ENCODE measurements at regions not wholly inside any gene's neighbourhood (a gene's known extent, or its start where the extent isn't known, plus 50 kb on each side); places are given as distances from the start of the nearest gene placed in this dataset.
A peak's percentile ranks its signal among the peaks of the same experiment; 100 is the strongest.
"Not testable (repeated sequence)": the region's sequence is repeated elsewhere in the genome, so short reads cannot be mapped to it uniquely, and the experiment has no call there.

DNA sequence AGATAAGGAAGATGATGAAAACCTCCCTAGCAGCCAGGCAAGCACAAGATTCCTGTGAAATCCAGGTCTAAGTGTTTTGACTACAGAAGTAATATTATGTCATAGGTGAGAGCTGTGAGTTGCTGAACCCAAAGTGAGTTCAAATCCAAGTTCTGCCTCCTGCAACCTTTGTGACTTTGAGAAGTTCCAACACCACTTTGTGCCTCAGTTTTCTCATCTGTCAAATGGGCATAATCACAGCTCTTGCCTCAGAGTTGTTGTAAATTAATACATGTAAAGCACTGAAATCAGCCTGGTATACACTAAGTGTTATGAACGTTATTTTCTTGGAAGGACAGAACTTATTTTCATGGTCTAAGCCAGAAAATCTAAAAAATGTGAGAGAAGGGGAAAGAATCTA is 210.3 kb upstream of the FRG2C start:
- DNase-seq, result not testable (repeated sequence)

DNA sequence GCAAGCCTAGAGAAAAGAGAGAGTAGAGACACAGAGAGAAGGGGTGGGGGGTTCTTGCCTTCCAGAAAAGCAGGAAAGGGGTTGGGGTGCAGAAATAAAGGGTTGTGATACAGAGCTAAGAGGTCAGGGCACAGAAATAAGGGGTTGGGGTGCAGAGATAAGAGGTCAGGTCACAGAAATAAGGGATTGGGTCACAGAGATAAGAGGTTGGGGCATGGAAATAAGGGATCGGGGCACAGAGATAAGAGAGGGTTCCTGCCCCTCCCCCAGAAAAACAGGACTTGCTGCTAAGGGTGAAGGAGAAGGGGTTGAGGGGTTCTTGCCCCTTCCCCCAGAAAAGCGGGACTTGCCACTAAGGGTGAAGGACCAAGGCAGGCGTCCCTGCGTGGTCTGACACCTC is 189.6 kb upstream of the FRG2C start:
- not testable (repeated sequence) for DNase-seq

DNA sequence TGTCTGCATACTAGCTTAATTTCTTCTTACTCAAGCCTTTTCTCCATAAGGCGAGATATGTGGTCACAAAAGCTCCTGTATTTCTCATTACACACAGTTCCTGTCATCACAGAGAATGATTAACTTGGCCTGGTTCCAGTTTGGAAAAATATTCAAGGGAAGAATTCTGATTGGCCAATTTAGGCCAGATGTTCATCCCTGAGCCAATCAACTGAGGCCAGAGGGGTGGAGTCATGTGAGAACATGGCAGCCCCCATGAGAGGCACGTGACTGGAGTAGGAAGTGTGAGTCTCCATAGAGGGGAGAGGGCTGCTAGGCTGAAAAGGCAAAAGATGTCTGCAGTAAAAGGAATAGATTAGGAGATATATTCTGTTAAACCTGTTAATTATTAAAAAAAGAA is 167.5 kb upstream of the FRG2C start:
- not testable (repeated sequence) for DNase-seq

DNA sequence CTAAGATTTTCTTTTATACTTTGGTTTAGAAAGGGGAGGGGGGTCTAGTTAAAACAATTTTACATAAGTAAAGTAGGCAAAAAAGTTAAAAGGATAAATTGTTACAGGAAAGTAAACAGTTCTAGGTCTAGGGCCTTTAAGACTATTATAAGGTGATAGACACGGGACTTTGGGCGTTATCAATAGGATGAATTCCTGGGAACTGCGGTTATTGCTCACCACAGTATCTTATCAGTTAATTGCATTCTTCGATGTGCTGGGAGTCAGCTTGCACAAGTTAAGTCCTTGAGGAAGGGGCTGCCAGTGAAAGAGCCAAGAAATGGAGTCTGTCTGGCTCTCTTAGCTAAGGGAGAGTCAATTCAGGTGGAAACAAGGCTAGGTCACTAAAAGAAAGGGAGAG is 163.8 kb upstream of the FRG2C start:
- not testable (repeated sequence) for DNase-seq

DNA sequence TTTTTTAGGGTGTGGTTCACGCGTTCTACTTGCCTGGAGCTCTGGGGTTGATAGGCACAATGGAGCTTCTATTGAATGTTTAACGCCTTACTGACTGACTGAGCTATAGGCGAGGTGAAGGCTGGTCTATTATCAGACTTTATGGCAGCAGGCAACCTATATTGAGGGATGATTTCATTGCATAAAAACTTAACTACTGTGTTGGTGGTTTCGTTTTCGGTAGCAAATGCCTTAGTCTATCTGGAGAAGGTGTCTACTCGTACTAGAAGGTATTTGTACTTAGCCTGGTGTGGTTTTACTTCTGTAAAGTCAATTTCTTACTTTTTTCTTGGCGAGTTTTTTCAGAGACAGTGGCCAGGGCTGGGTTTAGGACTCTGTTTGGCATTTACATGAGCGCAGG is 162.0 kb upstream of the FRG2C start:
- DNase-seq, result not testable (repeated sequence)

DNA sequence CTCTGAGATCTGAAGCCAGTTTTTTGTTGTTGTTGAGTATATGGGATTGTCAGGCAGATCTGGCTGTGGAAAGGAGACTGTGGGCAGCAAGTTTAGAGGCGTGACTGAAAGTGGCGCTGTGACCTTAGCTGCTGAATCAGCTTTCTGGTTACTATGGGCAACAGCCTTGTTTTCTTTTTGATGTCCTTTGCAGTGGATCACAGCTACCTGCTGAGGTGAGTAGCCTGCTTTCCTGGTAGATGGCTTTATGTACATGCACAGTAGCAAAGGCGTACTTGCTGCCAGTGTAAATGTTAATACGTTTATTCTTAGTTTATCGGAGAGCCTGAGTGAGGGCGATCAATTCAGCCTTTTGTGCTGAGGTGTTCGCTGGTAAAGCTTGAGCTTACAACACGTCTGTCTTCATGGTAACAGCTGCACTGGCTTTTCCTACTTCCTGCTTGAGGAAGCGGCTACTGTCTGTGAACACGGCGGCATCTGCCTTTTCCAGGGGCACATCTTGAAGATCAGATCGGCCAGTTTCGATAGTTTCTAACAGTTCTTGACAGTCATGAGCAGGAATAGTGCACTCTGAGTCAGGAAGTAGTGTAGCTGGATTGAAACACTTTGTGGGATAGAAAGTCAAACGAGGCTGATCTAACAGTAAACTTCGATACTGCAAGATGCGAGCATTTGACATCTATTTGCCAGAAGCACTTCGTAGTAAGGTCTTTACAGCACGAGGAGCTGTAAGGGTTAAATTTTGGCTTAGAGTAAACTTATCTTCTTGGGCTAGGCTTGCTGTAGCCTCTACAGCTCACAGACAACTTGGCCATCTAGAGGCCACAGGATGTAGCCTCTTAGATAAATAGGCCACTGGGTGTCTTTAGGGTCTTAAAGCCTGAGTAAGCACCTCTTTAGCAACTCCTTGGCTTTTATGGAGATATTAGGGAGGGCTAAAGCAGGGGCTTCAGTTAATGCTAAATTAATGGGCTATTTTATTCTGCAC is 161.1 kb upstream of the FRG2C start:
- DNase-seq, result not testable (repeated sequence)

DNA sequence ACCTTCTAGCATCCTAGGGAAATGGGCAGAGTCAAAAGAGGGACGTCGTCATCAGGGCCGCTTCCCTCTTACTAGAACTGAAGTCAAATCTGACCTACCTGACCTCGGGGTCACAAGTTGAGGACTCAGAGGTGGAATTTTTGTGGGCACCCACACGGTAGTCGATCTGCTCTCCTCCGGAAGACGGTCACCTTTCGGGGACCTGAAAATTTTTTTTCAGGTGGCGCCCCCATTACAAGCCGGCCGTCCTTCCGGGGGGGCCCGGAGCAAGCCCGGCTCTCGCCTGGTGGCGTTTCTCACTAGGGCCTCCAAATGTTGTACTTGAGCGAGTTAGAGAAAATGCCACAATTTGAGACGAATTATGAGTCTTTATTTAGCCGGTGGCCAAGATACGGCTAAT is 157.5 kb upstream of the FRG2C start:
- DNase-seq, result no peak

DNA sequence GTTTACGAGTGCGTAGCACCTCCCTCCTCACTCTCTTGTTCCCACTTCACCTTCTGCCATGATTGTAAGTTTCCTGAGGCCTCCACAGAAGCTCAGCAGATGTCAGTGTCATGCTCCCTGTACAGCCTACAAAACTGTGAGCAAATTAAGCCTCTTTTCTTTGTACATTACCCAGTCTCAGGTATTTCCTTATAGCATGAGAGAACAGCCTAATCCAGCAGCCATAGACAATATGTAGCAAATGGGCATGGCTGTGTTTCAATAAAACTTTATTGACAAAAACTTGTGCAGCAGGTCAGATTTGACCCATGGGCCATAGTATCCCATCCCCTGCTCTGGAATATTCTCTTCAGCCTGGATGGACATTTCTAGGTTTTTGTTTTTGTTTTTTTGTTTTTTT is 156.2 kb upstream of the FRG2C start:
- DNase-seq, result not testable (repeated sequence)

DNA sequence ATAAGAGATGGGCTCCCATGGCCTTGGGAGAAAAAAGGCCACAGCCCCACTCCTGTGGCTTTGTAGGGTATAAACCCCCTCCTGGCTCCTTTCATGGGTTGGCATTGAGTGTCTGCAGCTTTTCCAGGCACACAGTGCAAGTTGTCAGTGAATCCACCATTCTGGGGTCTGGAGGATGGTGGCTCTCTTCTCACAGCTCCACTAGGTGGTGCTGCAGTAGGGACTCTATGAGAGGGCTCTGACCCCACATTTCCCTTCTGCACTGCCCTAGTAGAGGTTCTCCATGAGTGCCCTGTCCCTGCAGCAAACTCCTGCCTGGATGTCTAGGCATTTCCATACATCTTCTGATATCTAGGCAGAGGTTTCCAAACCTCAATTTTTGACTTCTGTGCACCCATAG is 136.5 kb upstream of the FRG2C start:
- not testable (repeated sequence) for DNase-seq

DNA sequence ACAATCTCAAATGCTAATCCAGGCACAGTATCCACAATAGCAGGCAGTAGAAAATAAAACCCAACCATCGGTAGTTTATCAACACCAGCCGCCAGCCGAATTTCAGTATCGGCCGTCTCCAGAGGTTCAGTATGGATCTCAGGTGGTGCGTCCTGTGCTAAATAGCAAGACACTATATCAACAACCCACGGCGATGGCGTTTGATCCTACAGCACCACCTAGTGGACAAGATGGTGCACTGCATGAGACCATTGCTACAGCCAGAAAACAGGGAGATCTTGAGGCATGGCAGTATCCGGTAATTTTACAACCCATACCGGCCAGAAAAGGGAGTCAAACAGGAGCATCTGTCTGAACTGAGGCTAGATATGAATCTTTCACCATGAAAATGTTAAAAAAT is 112.0 kb upstream of the FRG2C start:
- DNase-seq, result peak in 1 of 2 donors; percentile 62

DNA sequence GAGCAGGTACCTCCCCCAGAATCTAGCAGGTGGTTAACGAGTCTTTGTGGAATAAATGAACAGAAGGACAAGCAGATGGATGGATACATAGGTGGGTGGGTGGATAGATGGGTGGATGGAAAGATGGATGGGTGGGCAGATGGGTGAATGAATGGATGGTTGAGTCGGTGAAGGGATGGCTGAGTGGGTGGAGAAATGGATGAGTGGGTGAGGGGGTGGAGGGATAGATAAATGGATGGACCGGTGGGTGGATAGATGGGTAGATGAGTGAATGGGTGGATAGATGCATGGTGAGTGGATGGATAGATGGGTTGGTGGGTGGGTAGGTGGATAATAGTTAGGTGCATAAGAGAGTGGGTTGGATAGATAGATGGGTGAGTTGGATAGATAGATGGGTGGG is 99.7 kb upstream of the FRG2C start:
- not testable (repeated sequence) for DNase-seq

DNA sequence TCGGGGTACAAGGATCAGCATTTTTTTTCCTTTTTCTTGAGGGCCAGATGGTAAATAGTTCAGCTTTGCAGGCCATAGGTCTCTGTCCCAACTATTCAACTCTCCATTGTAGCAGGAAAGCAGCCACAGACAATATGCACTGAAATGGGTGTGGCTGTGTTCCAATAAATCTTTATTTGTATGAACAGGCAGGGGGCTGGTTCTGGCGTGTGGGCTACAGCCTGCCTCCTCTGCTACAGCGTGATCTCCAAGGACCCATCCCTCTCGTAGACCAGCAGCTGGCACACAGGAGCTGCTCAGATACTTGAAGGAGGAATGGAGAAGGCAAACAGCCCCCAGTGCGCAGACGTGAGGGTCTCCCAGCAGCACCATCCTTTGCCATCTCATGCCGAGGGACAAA is 91.8 kb upstream of the FRG2C start:
- not testable (repeated sequence) for DNase-seq

DNA sequence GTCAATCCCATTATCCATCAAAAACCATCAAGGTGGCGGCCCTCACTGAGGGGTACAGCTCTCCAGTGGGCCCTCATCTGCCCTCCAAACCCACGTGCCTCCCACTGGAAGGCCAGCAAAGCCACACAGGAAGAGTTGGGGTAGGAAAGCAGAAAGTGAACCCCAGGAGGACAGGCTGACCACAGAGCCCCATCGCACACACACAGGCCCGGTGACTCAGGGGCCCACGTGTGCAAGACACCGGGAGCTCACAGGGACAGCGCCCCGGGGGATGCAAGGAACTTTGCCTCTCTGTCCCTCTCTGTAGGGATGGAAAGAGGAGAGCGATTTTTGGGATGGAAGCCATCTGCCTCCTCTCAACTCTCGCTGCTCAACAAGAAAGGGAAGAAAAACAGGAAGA is 85.0 kb upstream of the FRG2C start:
- not testable (repeated sequence) for DNase-seq

DNA sequence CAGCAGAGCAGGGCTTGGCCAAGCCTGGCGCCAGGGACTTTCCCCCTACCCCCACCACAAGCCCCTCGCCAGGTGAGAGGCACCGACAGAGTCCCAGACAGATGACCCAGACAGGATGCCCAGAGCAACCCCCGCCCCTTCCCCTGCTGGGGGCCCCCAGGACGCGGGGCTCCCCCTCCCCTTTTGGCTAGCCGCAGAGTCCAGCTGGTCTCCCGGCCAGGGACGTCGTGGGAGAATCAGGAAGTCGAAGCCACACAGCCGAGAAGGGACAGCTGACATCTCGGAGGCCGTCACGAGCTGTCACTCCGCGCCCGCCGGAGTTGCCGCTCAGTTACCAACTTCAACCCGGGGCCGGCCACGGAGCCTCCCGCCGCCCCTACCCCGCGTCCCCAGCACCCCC is 84.6 kb upstream of the FRG2C start:
- peak in 1 of 2 donors; percentile 1 for DNase-seq

DNA sequence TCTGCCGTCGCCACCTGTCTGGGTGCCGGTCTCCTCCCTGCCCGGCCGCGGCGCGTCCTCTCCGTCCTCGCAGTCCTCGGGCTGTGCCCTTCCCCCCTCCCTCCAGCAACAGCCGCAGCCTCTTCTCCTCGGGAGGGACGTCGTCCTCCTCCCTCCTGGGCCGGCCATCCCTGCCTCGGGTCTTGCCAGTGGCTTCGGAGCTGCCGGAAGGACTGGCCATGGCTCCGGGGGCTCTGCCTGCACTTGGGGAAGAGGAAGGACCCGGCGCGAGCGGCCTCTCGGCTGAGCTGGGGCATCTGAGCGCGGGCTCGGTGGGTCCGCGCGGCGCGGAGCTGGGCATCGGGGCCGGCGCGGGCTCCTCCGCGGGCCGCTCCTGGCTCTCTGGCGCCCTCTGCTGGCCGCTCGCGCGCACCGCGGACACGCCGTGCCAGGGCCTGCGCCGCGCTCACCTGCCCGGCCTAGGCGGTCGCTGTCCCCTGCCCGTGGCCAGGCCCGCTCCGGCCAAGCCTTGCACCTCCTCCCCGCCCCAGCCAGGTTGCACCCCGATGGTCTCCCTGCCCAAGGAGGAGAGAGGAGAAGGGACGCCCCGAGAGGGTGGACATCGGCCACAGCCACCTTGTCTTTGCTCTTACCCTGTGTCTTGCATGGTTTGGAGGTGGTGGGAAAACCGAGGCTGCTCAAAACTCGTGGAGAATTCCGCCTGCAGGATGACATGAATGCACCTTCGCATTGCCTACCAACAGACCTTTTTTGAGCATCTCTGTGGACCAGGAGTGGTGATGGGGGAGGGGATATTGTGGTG is 83.9 kb upstream of the FRG2C start:
- DNase-seq, result not testable (repeated sequence)

DNA sequence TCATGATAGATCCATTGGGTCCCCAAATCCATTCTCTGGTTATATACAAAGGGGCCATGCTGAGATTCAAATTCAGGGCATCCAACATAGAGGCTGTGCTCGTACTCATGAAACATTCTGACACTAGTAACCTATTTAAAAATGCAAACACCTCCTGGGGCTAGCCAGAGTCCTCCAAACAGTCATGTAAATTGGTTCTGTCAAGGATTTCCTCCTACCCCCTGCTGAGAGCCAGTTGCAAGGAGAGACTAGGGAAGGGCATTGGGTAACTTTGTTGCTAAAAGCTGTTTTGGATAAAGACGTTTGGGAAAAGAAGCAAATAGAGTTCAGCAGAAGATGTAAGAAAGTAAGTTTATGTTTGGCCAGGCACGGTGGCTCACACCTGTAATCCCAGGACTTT is 81.6 kb upstream of the FRG2C start:
- DNase-seq, result not testable (repeated sequence)

DNA sequence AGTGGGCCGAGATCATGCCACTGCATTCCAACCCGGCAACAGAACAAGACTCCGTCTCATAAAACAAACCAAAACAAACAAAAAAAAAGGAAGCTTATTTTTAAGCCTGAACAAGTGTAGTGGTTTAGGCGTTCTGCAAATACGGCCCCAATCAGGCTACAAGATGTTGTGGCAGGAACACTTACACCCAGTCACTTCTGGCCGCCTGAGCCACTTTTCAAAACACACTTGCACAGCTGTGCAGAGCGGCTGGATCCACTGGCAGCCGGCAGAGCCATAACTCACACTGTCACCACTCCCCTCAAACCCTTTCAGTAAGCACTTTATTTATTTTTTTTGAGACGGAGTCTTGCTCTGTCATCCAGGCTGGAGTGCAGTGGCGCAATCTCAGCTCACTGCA is 81.0 kb upstream of the FRG2C start:
- DNase-seq, result not testable (repeated sequence)

DNA sequence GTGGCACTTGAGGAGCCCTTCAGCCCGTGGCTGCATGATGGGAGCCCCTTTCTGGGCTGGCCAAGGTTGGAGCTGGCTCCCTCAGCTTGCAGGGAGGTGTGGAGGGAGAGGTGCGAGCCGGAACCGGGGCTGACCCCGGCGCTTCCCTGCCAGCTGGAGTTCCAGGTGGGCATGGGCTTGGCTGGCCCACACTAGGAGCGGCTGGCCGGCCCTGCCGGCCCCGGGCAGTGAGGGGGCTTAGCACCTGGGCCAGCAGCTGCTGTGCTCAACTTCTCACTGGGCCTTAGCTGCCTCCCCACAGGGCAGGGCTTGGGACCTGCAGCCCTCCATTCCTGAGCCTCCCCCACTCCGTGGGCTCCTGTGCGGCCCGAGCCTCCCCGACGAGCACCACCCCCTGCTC is 76.4 kb upstream of the FRG2C start:
- DNase-seq, result not testable (repeated sequence)

DNA sequence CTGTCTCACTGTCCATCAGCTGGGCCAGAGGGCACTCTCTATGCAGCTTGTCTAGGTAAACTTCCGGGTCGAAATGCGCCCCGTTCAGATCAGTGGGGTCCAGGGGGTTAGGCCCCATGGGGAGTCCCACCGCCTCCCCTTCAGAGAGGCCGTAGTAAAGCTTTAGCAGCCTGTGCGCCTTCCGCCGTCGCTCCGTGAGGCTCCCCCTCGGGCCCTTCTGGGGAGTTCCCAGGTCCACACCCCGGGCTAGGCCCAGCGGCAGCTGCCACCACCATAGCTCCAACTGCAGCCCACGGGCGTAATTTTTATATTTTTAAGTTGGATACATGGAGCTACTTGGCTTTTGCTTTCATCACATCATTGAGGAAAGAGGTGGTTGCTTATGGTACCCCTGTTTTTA is 73.7 kb upstream of the FRG2C start:
- DNase-seq, result not testable (repeated sequence)

DNA sequence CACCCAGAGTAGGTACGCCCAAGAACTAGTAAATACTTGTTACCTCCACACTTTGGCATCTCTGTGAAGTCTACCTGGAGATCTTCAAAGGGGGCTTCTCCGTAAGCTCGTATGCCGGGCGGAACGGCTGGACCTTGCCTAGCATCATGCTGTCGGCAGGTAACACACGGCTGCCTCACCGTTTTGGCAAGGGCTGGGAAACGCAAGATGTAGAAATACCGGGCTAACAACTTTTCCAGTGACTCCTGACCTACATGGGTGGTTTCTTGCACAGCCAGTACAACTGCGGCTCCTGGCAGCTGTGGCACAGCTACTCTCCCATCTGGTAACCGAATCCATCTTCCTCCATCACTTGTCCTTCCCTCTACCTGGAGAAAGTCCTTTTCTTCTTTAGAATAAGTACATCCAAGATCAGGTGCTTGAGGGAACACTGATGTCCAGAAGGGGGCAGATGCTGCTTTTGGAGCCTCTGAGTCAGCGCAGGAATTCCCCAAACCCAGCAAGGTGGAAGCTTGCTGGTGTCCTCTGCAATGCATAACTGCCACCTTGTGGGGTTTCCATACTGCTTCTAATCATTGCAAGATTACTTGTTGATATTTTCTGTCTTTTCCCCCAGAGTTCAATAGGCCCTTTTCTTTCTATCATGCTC is 59.7 kb upstream of the FRG2C start:
- peak; percentile 1 to 4 for DNase-seq

DNA sequence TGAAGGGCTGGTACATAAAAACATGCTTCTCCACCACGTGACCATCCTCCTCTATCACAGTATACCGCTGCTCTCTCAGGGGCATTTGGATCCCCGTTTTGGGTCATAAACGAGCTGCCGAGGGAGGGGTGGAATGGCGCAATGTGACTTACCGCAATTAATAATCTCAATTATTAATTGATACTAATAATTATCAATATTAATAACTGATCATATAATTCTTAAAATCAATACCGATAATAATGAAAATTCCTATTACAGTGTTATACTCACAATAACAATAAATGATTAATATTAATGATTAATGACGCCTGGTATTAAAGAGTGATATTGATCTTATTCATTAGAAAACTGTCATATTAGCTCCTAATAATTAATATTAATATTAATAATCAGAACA is 56.1 kb upstream of the FRG2C start:
- not testable (repeated sequence) for DNase-seq

DNA sequence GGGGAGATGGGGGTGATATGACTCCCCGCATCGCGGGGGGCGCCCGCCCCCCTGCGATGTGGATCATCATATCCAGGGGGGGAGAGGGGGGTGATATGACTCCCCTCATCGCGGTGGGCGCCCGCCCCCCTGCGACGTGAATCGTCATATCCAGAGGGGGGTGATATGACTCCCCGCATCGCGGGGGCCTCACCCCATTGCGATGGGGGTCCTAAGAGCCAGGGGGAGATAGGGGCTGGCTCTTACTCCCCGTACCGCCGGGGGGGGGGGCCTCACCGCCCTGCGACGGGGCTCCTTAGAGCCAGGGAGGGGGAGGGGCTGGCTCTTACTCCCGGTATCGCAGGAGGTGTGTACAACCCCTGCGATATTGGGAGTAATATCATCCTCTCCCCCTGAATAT is 54.5 kb upstream of the FRG2C start:
- DNase-seq, result not testable (repeated sequence)

DNA sequence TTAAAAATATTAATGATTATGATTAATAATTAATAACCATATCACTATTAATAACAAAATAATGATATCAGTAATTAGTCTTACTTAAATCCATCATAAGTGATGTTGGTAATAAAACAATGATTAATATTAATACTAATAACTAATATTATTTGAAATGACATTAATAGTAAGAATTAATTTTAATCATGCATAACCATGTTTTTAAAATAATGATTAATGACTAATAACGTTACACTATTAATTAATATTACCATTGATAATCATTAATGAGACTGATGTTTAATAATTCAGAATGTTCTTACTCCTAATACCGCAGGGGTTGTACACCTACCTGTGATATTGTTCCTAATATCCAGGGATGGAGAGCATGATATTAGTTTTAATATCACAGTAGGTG is 53.4 kb upstream of the FRG2C start:
- no peak for DNase-seq

All from inflammatory macrophage treated with lipopolysaccharide for 1 hour (primary cell).